ENCODE measurements at regions not wholly inside any gene's neighbourhood (a gene's known extent, or its start where the extent isn't known, plus 50 kb on each side); places are given as distances from the start of the nearest gene placed in this dataset.

DNA sequence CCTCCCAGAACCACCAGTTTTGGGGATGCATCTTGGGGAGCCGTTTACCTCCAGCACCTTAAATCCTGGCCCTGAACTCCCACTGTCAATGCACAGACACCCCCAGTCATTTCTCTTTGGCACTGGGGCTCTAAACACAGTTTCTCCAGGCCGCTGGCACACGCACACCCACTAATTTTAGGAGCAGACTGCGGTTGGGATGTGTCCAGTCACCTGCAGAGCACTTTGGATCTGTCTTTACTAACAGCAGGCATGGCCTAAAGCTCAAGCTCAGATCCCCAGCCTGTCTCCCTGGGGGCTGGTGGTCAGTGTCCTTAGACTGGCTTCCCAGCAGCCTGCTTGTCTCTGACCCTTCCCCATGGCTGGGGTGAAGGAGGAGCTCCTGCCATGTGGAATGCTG, 49.9 kb downstream of the SYNE3 start:
- SMC1A ChIA-PET (ENCODE audit: uncharacterized antibody, unreplicated experiment), result no interaction called here
- Histone ChIP-seq H3K9ac (ENCODE audit: control insufficient read depth, insufficient read depth, low read length) (no peak overlapping the region), H3K4me1 (ENCODE audit: control insufficient read depth, insufficient read depth, low read length) (peaks cover 16% of the 10 kb centered on the region), H3K27me3 (replicated peaks in 1 of 2; ENCODE audit: control insufficient read depth in 2 of 2, insufficient read depth in 2 of 2, low read length in 1 of 2) (no peaks in the 10 kb centered on the region), H3K9me3 (replicated peaks; ENCODE audit: control insufficient read depth, insufficient read depth, low read length) (no peaks in the 10 kb centered on the region), H3K4me2 (ENCODE audit: control insufficient read depth, insufficient read depth) (no peak overlapping the region), H3K4me3 (no peak overlapping the region), H3K36me3 (ENCODE audit: control insufficient read depth in 2 of 2, insufficient read depth in 2 of 2, low read length in 1 of 2) (peaks cover 25 to 37% of the 10 kb centered on the region in 2 experiments; a peak in 3 of 4 replicates), H3K79me2 (ENCODE audit: control insufficient read depth, insufficient read depth, low read length) (no peaks in the 10 kb centered on the region), H3K27ac (ENCODE audit: control insufficient read depth, insufficient read depth) (no peak overlapping the region), H4K20me1 (ENCODE audit: control insufficient read depth, insufficient read depth) (no peaks in the 10 kb centered on the region), H2AFZ (ENCODE audit: control insufficient read depth, low read depth, low read length) (no peak overlapping the region)
- ATAC-seq (no peak), FAIRE-seq (no peak), DNase-seq (ENCODE audit: low read depth, low spot score) (no peak)
- RAD21 ChIA-PET (ENCODE audit: unreplicated experiment), result no interaction called here
- intact Hi-C loops (cut with micrococcal nuclease; ENCODE audit: unreplicated experiment) (no loop called here), in situ Hi-C loops (cut with MboI) (no loop called here)
- CTCF ChIA-PET, result interaction anchor here (1.7 kb wide), 1 partner anchor 60 kb away, joined by 9 read pairs; no protein-coding TSS in a partner anchor
- WGBS (ENCODE audit: insufficient coverage, insufficient replicate concordance, low lambda C conversion rate, missing lambda C conversion rate), result 48% methylated on average over 4 of the region's 4 CpGs
- TF ChIP-seq SUPT20H (IDR thresholded peaks at IDR 0.05; ENCODE audit: borderline replicate concordance, control insufficient read depth, low read depth, low read length) (no peak), RAD21 (IDR thresholded peaks at IDR 0.05; ENCODE audit: insufficient read depth, low read depth, low read length) (no peak), SRF (IDR thresholded peaks at IDR 0.05; ENCODE audit: low read depth in 2 of 2, low read length in 2 of 2) (no peak), GATAD2B (conservative IDR thresholded peaks at IDR 0.05; ENCODE audit: low read depth) (no peak)
- TF ChIP-seq, protein P1, sequence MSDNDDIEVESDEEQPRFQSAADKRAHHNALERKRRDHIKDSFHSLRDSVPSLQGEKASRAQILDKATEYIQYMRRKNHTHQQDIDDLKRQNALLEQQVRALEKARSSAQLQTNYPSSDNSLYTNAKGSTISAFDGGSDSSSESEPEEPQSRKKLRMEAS (IDR thresholded peaks at IDR 0.05; ENCODE audit: low read depth, low read length), result no peak
- TF ChIP-seq, protein P2, sequence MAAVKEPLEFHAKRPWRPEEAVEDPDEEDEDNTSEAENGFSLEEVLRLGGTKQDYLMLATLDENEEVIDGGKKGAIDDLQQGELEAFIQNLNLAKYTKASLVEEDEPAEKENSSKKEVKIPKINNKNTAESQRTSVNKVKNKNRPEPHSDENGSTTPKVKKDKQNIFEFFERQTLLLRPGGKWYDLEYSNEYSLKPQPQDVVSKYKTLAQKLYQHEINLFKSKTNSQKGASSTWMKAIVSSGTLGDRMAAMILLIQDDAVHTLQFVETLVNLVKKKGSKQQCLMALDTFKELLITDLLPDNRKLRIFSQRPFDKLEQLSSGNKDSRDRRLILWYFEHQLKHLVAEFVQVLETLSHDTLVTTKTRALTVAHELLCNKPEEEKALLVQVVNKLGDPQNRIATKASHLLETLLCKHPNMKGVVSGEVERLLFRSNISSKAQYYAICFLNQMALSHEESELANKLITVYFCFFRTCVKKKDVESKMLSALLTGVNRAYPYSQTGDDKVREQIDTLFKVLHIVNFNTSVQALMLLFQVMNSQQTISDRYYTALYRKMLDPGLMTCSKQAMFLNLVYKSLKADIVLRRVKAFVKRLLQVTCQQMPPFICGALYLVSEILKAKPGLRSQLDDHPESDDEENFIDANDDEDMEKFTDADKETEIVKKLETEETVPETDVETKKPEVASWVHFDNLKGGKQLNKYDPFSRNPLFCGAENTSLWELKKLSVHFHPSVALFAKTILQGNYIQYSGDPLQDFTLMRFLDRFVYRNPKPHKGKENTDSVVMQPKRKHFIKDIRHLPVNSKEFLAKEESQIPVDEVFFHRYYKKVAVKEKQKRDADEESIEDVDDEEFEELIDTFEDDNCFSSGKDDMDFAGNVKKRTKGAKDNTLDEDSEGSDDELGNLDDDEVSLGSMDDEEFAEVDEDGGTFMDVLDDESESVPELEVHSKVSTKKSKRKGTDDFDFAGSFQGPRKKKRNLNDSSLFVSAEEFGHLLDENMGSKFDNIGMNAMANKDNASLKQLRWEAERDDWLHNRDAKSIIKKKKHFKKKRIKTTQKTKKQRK (IDR thresholded peaks at IDR 0.05; ENCODE audit: low read depth, low read length), result no peak
- TF ChIP-seq, protein P3, sequence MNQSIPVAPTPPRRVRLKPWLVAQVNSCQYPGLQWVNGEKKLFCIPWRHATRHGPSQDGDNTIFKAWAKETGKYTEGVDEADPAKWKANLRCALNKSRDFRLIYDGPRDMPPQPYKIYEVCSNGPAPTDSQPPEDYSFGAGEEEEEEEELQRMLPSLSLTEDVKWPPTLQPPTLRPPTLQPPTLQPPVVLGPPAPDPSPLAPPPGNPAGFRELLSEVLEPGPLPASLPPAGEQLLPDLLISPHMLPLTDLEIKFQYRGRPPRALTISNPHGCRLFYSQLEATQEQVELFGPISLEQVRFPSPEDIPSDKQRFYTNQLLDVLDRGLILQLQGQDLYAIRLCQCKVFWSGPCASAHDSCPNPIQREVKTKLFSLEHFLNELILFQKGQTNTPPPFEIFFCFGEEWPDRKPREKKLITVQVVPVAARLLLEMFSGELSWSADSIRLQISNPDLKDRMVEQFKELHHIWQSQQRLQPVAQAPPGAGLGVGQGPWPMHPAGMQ (IDR thresholded peaks at IDR 0.05; ENCODE audit: borderline replicate concordance), result no peak
- POLR2A ChIA-PET, result no interaction called here
- BruUV-seq (replicated peaks), result no TSS peak

All from GM12878 (cell line).